Hepatocyte (in vitro differentiated cells): ENCODE measurements at regions not wholly inside any gene's neighbourhood (a gene's known extent, or its start where the extent isn't known, plus 50 kb on each side); places are given as distances from the start of the nearest gene placed in this dataset.
A peak's percentile ranks its signal among the peaks of the same experiment; 100 is the strongest.

Experiments
- DNase-seq: peaks from one replicate; pipeline ENCODE4 v3.0.0-alpha.2; 2016; ENCODE audit warnings: low spot score
- H2AFZ ChIP-seq: fragments of 200-600 bp; sonication (generic); 2 replicates; pipeline ENCODE4 v1.6.0; 2016; ENCODE audit warnings: antibody characterized with exemption, mild to moderate bottlenecking
- H3K27ac ChIP-seq: fragments of 200-600 bp; sonication (generic); 2 replicates; pipeline ENCODE4 v1.5.1; 2016; ENCODE audit warnings: mild to moderate bottlenecking
- H3K27me3 ChIP-seq: fragments of 200-600 bp; sonication (generic); 2 replicates; pipeline ENCODE4 v1.6.1; 2016
- H3K36me3 ChIP-seq: fragments of 200-600 bp; sonication (generic); replicated peaks from 2 replicates; pipeline ENCODE4 v1.5.1; 2016; ENCODE audit warnings: low read depth; ENCODE audit not compliant: insufficient read depth
- H3K4me1 ChIP-seq: fragments of 200-600 bp; sonication (generic); 2 replicates; pipeline ENCODE4 v1.5.1; 2016; ENCODE audit warnings: mild to moderate bottlenecking, moderate library complexity; ENCODE audit not compliant: insufficient read depth
- H3K4me2 ChIP-seq: fragments of 200-600 bp; sonication (generic); 2 replicates; pipeline ENCODE4 v1.6.0; 2016
- H3K4me3 ChIP-seq: fragments of 200-600 bp; sonication (generic); 2 replicates; pipeline ENCODE4 v1.5.1; 2016; ENCODE audit warnings: mild to moderate bottlenecking
- H3K79me2 ChIP-seq: fragments of 200-600 bp; sonication (generic); 2 replicates; pipeline ENCODE4 v1.6.0; 2017; ENCODE audit warnings: mild to moderate bottlenecking
- H3K9me2 ChIP-seq: fragments of 200-600 bp; sonication (generic); replicated peaks from 2 replicates; pipeline ENCODE4 v1.6.0; 2017; ENCODE audit warnings: mild to moderate bottlenecking; ENCODE audit not compliant: insufficient read depth
- H3K9me3 ChIP-seq: fragments of 200-600 bp; sonication (generic); 2 replicates; pipeline ENCODE4 v1.5.1; 2016; ENCODE audit warnings: low read depth, mild to moderate bottlenecking
- H4K20me1 ChIP-seq: fragments of 200-600 bp; sonication (generic); 2 replicates; pipeline ENCODE4 v1.6.0; 2016; ENCODE audit warnings: mild to moderate bottlenecking; ENCODE audit not compliant: insufficient read depth, poor library complexity, severe bottlenecking
- EZH2 ChIP-seq: fragments of 200-600 bp; sonication (generic); IDR thresholded peaks from 2 replicates; pipeline ENCODE4 v1.6.1; 2016; ENCODE audit warnings: antibody characterized with exemption, mild to moderate bottlenecking, borderline replicate concordance
- EZH2phosphoT487 ChIP-seq: fragments of 200-600 bp; sonication (generic); IDR thresholded peaks from one replicate; pipeline ENCODE4 v1.6.1; 2018; ENCODE audit warnings: antibody characterized with exemption, mild to moderate bottlenecking, low read depth, moderate library complexity; ENCODE audit not compliant: unreplicated experiment, severe bottlenecking
- WGBS: methylation state at CpG from one replicate; pipeline ENCODE4 v1.1.6; 2016; ENCODE audit warnings: low lambda C conversion rate; ENCODE audit errors: missing lambda C conversion rate; 5-methylcytosine and 5-hydroxymethylcytosine counted together
- TF ChIP-seq, protein P1 (sequence below): fragments of 200-600 bp; sonication (generic); IDR thresholded peaks from 2 replicates; pipeline ENCODE4 v1.5.1; 2016; ENCODE audit warnings: antibody characterized with exemption, mild to moderate bottlenecking; ENCODE audit not compliant: poor library complexity

DNA sequence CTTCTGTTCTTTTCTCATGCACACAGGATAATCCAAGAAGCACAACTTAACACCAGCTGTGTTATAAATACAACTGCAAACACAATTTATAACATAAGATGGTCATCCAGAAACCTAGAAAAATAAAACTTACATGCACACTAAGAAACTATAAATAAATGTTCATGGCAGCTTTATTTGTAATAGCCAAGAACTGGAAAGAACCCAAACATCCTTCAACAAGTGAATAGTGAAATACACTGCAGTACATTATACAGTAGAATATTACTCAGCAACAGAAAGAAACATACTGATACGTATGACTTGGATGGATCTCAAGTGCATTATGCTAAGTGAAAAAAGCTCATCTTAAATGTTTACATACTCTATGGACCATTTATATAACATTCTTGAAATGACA, 132.7 kb downstream of the SPTSSA start:
- no peaks in the 10 kb centered on the region for H3K36me3 ChIP-seq
- no peak overlapping the region for H3K27ac ChIP-seq
- H3K4me3 ChIP-seq, result no peak overlapping the region
- no peaks in the 10 kb centered on the region for H4K20me1 ChIP-seq
- no peak for TF ChIP-seq EZH2
- TF ChIP-seq EZH2phosphoT487, result no peak
- TF ChIP-seq, protein P1, sequence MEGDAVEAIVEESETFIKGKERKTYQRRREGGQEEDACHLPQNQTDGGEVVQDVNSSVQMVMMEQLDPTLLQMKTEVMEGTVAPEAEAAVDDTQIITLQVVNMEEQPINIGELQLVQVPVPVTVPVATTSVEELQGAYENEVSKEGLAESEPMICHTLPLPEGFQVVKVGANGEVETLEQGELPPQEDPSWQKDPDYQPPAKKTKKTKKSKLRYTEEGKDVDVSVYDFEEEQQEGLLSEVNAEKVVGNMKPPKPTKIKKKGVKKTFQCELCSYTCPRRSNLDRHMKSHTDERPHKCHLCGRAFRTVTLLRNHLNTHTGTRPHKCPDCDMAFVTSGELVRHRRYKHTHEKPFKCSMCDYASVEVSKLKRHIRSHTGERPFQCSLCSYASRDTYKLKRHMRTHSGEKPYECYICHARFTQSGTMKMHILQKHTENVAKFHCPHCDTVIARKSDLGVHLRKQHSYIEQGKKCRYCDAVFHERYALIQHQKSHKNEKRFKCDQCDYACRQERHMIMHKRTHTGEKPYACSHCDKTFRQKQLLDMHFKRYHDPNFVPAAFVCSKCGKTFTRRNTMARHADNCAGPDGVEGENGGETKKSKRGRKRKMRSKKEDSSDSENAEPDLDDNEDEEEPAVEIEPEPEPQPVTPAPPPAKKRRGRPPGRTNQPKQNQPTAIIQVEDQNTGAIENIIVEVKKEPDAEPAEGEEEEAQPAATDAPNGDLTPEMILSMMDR, result no peak
- no peak overlapping the region for H3K4me2 ChIP-seq
- no peaks in the 10 kb centered on the region for H3K4me1 ChIP-seq
- H3K79me2 ChIP-seq, result no peaks in the 10 kb centered on the region
- H2AFZ ChIP-seq, result no peak overlapping the region
- no peaks in the 10 kb centered on the region for H3K27me3 ChIP-seq
- no peaks in the 10 kb centered on the region for H3K9me2 ChIP-seq
- WGBS, result 58% methylated on average over 1 of the region's 1 CpG
- no peak for DNase-seq
- no peaks in the 10 kb centered on the region for H3K9me3 ChIP-seq

DNA sequence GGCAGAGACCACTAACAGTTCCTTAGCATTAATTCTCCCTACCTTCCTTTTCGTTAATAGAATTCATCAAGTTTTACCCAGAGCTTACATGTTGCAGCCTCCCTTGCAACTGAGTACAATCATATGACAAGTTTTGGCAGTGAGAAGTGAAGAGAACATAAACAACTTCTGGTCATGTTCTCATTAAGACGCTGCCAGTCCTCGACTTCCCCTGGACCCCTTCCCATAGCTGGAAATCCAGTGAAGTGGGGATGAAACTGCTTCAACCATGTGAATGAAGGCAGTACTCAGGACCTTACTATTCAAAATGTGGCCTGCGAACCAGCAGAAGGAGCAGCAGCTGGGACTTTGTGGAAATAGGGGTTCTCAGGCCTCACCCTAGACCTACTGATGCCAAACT, 133.9 kb downstream of the SPTSSA start:
- H3K36me3 ChIP-seq, result no peaks in the 10 kb centered on the region
- H4K20me1 ChIP-seq, result no peaks in the 10 kb centered on the region
- no peaks in the 10 kb centered on the region for H3K79me2 ChIP-seq
- no peaks in the 10 kb centered on the region for H3K9me3 ChIP-seq
- H3K4me2 ChIP-seq, result no peak overlapping the region
- H3K4me1 ChIP-seq, result no peaks in the 10 kb centered on the region
- TF ChIP-seq EZH2, result no peak
- TF ChIP-seq EZH2phosphoT487, result no peak
- TF ChIP-seq, protein P1, result no peak
- H3K4me3 ChIP-seq, result no peak overlapping the region
- no peak overlapping the region for H2AFZ ChIP-seq
- no peak overlapping the region for H3K27ac ChIP-seq
- no peaks in the 10 kb centered on the region for H3K27me3 ChIP-seq
- no peak for DNase-seq
- H3K9me2 ChIP-seq, result no peaks in the 10 kb centered on the region
- 77% methylated on average over 4 of the region's 4 CpGs for WGBS

- Histone ChIP-seq H3K27ac (no peak overlapping the region), H3K4me2 (no peak overlapping the region), H3K4me1 (no peaks in the 10 kb centered on the region), H3K9me2 (no peaks in the 10 kb centered on the region), H2AFZ (no peak overlapping the region), H3K9me3 (no peaks in the 10 kb centered on the region), H3K36me3 (no peaks in the 10 kb centered on the region), H3K27me3 (no peaks in the 10 kb centered on the region), H3K79me2 (no peaks in the 10 kb centered on the region), H4K20me1 (no peaks in the 10 kb centered on the region), H3K4me3 (no peak overlapping the region)
- TF ChIP-seq, protein P1, result no peak
- no peak for TF ChIP-seq EZH2
- TF ChIP-seq EZH2phosphoT487, result no peak
- DNase-seq, result no peak
These were observed 136.5 kb downstream of the SPTSSA start for GRCh38 chr14:34325493-34325892.

- H3K36me3 ChIP-seq, result no peaks in the 10 kb centered on the region
- H4K20me1 ChIP-seq, result no peaks in the 10 kb centered on the region
- no peaks in the 10 kb centered on the region for H3K9me3 ChIP-seq
- no peaks in the 10 kb centered on the region for H3K4me1 ChIP-seq
- 19% methylated on average over 6 of the region's 6 CpGs for WGBS
- no peaks in the 10 kb centered on the region for H3K9me2 ChIP-seq
- peak; percentile 67 for DNase-seq
- H3K27ac ChIP-seq, result no peak overlapping the region
- no peaks in the 10 kb centered on the region for H3K27me3 ChIP-seq
- H3K4me3 ChIP-seq, result no peak overlapping the region
- TF ChIP-seq EZH2phosphoT487 (no peak), EZH2 (no peak)
- TF ChIP-seq, protein P1, result peak; percentile 77
- H3K4me2 ChIP-seq, result no peak overlapping the region
- no peak overlapping the region for H2AFZ ChIP-seq
- H3K79me2 ChIP-seq, result no peaks in the 10 kb centered on the region
These were observed 137.7 kb downstream of the SPTSSA start for GRCh38 chr14:34324363-34324795.
